Retinal pigment epithelial cell (primary cell): ENCODE measurements at regions not wholly inside any gene's neighbourhood (a gene's known extent, or its start where the extent isn't known, plus 50 kb on each side); places are given as distances from the start of the nearest gene placed in this dataset.

ENCODE experiments used
- DNase-seq: peaks from one replicate; pipeline ENCODE4 v3.0.0-alpha.2; 2010; ENCODE audit warnings: low read depth
- H3K4me3 ChIP-seq: 2 replicates; pipeline ENCODE4 v1.5.1; 2011; ENCODE audit warnings: mild to moderate bottlenecking, low read length, control low read depth, moderate library complexity
- TF ChIP-seq, protein P1 (sequence below): conservative IDR thresholded peaks from 2 replicates; pipeline ENCODE4 v1.5.1; 2011; ENCODE audit warnings: low read depth, low read length, control low read depth, inconsistent platforms

DNA sequence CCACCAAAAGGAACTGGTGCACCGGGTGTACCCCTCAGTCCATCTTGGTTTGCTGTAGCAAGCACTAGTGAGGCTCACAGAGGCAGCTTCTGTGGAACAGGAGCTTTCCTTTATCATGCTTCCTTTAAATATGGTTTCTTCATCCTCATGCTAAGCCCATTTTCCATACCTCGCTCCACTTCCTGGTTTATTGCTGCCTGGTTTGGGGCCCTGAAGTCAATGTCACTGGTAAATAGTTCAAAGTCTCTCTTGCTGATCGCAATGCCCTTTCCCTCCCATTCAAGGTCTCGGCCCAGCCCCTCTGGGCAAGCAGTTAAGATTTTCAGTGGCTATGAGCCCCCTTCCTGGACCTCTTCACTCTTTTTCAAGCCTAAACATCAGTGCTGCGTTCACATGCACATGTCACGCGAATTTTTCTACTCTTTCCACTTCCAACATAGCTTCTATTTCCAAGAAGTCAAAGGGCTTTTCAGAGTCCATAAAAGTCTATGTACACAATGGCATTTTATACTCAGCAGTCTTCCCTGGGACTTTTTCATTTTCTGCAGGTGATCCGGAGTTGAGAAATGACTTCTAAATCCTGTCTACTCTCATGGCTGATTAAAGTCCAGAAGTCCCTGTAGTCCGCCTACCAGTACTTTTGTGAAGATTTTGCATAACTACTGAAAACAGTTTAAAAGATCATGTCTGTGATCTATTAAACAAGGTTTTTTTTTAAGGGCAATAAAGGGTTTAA is 323.8 kb upstream of the ZFHX3 start:
- TF ChIP-seq, protein P1, sequence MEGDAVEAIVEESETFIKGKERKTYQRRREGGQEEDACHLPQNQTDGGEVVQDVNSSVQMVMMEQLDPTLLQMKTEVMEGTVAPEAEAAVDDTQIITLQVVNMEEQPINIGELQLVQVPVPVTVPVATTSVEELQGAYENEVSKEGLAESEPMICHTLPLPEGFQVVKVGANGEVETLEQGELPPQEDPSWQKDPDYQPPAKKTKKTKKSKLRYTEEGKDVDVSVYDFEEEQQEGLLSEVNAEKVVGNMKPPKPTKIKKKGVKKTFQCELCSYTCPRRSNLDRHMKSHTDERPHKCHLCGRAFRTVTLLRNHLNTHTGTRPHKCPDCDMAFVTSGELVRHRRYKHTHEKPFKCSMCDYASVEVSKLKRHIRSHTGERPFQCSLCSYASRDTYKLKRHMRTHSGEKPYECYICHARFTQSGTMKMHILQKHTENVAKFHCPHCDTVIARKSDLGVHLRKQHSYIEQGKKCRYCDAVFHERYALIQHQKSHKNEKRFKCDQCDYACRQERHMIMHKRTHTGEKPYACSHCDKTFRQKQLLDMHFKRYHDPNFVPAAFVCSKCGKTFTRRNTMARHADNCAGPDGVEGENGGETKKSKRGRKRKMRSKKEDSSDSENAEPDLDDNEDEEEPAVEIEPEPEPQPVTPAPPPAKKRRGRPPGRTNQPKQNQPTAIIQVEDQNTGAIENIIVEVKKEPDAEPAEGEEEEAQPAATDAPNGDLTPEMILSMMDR = no peak
- no peak for DNase-seq
- H3K4me3 ChIP-seq = no peak overlapping the region

DNA sequence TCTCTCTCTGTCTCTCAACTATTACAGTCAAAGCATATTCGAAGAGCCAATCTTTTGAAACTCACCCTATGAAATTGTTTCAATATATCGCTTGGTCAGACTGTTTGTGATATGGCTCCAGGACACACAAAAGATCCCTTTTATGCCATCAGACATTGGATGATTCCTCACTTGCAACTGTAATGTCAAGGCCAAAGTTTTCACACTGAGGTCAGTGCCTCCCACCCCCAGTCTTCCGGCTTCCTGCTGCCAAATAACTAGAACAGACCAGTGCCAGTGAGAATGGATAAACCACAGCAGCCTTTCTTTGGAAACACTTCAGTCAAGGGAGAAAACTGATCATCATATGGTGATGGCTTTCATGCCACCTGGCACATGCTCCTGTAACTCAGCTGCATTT is 321.9 kb upstream of the ZFHX3 start:
- DNase-seq = no peak
- TF ChIP-seq, protein P1 = no peak
- no peak overlapping the region for H3K4me3 ChIP-seq

DNA sequence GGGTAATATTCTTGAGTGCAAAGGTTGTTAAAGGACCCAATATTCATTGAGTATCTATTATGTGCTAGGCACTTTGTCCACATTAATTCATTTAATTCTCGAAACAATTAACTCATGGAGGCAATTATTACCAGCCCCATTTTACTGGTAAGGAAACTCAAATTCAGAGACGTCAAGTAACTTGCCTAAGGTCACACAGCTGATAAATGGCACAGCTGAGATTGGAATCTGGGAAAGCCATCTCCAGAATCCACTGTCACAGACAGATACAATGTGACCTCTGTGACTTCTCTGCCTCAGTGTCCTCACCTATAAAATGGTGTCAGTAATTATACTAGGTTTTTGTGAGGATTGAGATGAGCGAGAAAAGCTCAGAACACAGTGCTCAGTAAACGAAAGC is 320.8 kb upstream of the ZFHX3 start:
- TF ChIP-seq, protein P1 = no peak
- no peak for DNase-seq
- H3K4me3 ChIP-seq = no peak overlapping the region

DNA sequence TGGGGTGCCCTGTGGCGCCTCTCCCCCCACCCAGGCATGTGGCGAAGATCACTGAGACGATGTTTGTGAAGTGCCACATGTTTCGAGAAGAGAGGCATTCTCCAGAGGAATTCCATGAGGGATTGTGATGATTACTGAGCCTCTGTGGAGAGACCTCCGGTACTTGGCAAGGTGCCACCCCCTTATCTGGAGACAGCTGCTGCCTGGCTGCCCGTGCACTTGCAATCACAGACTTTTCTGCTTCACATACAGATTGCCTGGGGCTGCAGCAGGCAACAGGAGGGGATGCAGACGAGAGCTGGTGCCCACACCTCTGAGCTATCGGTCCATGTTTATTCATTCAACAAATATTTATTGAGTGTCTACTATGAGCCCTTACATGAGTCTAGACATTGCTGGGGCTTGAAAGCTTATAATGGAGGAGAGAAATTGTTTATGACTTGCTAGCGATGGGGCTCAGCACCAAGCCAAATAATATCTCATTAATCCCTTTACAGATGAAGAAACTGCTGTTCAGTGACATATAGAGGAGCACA is 317.2 kb upstream of the ZFHX3 start:
- DNase-seq = peak; percentile 26
- TF ChIP-seq, protein P1 = no peak
- H3K4me3 ChIP-seq = no peak overlapping the region

DNA sequence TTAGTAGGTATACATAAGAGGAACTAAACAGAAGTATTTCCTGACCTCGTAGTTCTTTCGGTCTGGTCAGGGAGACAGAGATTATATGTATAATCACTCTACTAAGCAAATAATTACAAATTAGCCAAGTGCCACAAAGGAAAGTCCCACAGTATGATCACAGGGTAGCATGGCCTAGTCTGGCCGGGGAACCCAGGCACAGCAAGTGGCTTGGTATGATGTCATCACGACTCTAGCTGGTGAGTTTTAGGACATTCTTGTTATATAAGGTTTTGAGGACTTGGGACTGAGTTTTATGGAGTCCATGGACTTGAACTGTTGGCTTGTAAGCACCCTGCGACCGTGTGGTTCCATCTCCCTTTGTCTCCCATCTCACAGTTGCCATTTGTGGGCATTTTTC is 316.5 kb upstream of the ZFHX3 start:
- no peak overlapping the region for H3K4me3 ChIP-seq
- TF ChIP-seq, protein P1 = no peak
- DNase-seq = no peak

DNA sequence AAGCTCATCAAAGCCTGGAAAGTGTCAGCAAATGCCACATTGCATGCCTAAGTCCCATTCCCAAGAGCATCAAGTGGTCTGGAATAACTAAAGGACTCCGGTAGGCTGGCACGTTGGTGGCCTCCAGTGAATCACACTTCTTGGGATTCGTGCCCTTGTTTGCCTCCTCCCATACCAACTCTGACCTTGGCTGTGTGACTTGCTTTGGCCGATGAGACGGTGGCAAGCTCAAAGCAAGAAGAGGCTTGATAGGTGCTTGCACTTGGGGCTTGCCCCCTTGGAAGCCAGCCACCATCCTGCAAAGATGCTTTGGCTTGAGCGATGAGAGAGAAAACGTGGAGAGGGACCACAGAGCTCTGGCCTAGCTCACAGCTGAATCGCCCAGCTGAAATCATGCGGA is 313.1 kb upstream of the ZFHX3 start:
- TF ChIP-seq, protein P1 = no peak
- no peak overlapping the region for H3K4me3 ChIP-seq
- no peak for DNase-seq

DNA sequence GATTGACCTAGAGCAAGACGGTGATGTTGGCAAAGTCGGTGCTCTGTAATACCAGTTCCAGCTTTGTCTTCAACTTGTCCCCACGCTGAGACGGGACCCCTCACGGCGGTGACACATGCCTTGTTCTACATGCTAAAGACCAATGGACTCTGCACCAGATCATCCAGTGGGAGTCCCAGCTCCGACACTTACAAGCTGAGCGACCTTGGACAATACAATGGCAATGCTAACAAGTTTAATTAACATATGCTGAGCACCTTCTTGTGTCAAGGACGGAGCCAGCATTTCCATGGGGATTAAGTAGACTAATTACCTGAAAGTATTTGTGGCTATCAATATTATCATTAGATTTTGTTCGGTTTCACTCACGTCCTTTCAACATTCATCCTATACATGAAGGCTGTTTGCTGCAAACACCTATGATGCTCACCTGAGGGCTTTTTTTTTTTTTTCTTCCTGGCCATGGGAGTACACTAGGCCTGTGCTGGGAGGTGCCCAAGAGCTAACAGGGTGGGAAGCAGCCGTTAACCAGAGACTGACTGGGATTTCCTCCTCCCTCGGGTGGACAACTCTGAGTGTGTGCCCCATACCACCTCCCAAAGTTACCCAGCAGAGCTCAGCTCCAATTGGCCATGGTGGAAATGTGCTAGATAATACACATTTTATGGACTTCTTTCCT is 308.6 kb upstream of the ZFHX3 start:
- TF ChIP-seq, protein P1 = no peak
- H3K4me3 ChIP-seq = no peak overlapping the region
- no peak for DNase-seq
